CD8-positive, alpha-beta memory T cell (primary cell): ENCODE measurements at regions not wholly inside any gene's neighbourhood (a gene's known extent, or its start where the extent isn't known, plus 50 kb on each side); places are given as distances from the start of the nearest gene placed in this dataset.

Experiments
- CTCF ChIA-PET: fragments of 350-600 bp; sonication (Branson Sonifier 250); formaldehyde crosslinking; loops from one replicate; lab custom pipeline; 2021; ENCODE audit warnings: antibody characterized with exemption; lab: Charles Lee
- POLR2A ChIA-PET: fragments of 350-600 bp; sonication (Branson Sonifier 250); formaldehyde crosslinking; loops from one replicate; lab custom pipeline; 2021; ENCODE audit warnings: antibody characterized with exemption; lab: Charles Lee
- DNase-seq, 5 donors: peaks; one replicate each; pipeline versions ENCODE4 v3.0.0 to v3.0.0-alpha.2; 2020 to 2022; ENCODE audit warnings: mixed read lengths in 1 of 5
- H3K27ac ChIP-seq: one replicate; pipeline ENCODE4 v1.7.0; 2013; ENCODE audit warnings: low read depth, mild to moderate bottlenecking, low read length, moderate library complexity
- H3K27me3 ChIP-seq: 2 replicates; pipeline ENCODE4 v1.7.0; 2013; ENCODE audit warnings: low read length, mild to moderate bottlenecking; ENCODE audit not compliant: insufficient read depth, poor library complexity, severe bottlenecking
- H3K36me3 ChIP-seq: 2 replicates; pipeline ENCODE4 v1.7.0; 2013; ENCODE audit warnings: mild to moderate bottlenecking, low read length, moderate library complexity; ENCODE audit not compliant: insufficient read depth
- H3K4me1 ChIP-seq: 2 replicates; pipeline ENCODE4 v1.7.0; 2013; ENCODE audit warnings: mild to moderate bottlenecking, low read length, moderate library complexity; ENCODE audit not compliant: insufficient read depth
- H3K4me3 ChIP-seq: 2 replicates; pipeline ENCODE4 v1.7.0; 2013; ENCODE audit warnings: mild to moderate bottlenecking, low read length
- H3K9me3 ChIP-seq: 2 replicates; pipeline ENCODE4 v1.7.0; 2013; ENCODE audit warnings: mild to moderate bottlenecking, low read length
- H3K27ac Mint-ChIP-seq, 8 donors: one replicate each; pipeline ENCODE4 v1.8.0; 2020 to 2021; ENCODE audit warnings: mixed read lengths in 8 of 8, mild to moderate bottlenecking in 6 of 8, inconsistent platforms in 3 of 8, moderate library complexity in 3 of 8
- H3K27me3 Mint-ChIP-seq, 2 donors: one replicate each; pipeline ENCODE4 v1.8.0; 2020 to 2021; ENCODE audit warnings: mixed read lengths in 2 of 2, mild to moderate bottlenecking in 1 of 2, moderate library complexity in 1 of 2
- H3K36me3 Mint-ChIP-seq, 3 donors: one replicate each; pipeline ENCODE4 v1.8.0; 2020 to 2021; ENCODE audit warnings: mixed read lengths in 3 of 3, inconsistent platforms in 1 of 3, mild to moderate bottlenecking in 1 of 3
- H3K4me1 Mint-ChIP-seq, 3 donors: one replicate each; pipeline ENCODE4 v1.8.0; 2020 to 2021; ENCODE audit warnings: mixed read lengths in 3 of 3, inconsistent platforms in 1 of 3, mild to moderate bottlenecking in 1 of 3
- H3K4me3 Mint-ChIP-seq, 7 donors: one replicate each; pipeline ENCODE4 v1.8.0; 2020 to 2021; ENCODE audit warnings: mixed read lengths in 7 of 7, mild to moderate bottlenecking in 6 of 7, moderate library complexity in 4 of 7, inconsistent platforms in 2 of 7
- H3K9me3 Mint-ChIP-seq, 5 donors: one replicate each; pipeline ENCODE4 v1.8.0; 2020 to 2022; ENCODE audit warnings: mixed read lengths in 5 of 5, mild to moderate bottlenecking in 3 of 5, moderate library complexity in 2 of 5, inconsistent platforms in 1 of 5

DNA sequence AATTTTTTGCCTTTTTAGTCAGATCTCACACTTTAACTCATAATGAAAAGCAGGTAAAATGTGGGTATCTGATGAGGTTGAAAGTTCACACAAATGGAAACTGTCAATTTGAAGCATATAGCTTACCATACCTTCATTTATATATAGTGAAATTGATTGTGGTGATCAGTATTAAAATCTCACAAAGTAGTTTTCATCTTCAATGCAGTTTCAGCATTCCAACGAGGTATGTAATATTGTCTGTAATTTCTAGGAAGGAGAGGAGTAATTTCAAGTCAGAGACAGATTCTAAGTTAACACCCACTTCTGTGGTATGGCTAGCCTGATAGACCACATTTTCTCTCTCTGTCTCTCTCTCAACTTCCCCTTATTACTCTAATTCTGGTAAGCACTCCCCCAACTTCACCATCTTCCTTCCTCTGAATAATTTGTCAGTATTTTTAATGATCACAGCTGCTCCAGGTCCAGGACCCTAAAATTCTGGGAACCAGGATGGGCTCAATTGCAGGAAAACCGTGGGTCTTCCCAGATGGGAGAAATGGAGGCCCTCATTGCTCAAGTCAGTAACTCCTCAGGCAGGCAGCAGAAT lies 455.7 kb downstream of the FGF9 start:
- ChIA-PET POLR2A (no interaction called here), CTCF (no interaction called here)
- no peaks in the 10 kb centered on the region for H3K36me3 ChIP-seq
- Mint-ChIP-seq H3K36me3 (peaks cover 0 to 11% (median 3%) of the 10 kb centered on the region in 3 donors), H3K27ac (peak overlapping the region in 6 of 8 donors; percentile 14 to 67 (median 45)), H3K9me3 (peaks cover 0 to 7% (median 3%) of the 10 kb centered on the region in 5 donors), H3K27me3 (peaks cover 0 to 4% of the 10 kb centered on the region in 2 donors), H3K4me1 (peaks cover 19 to 47% (median 41%) of the 10 kb centered on the region in 3 donors), H3K4me3 (no peak overlapping the region)
- no peak for DNase-seq
- H3K27me3 ChIP-seq, result no peaks in the 10 kb centered on the region
- no peaks in the 10 kb centered on the region for H3K9me3 ChIP-seq
- no peaks in the 10 kb centered on the region for H3K4me1 ChIP-seq
- no peak overlapping the region for H3K27ac ChIP-seq
- no peak overlapping the region for H3K4me3 ChIP-seq

GRCh38 chr13:22127277-22128164 lies 456.6 kb downstream of the FGF9 start:
- DNase-seq, result no peak
- H3K9me3 ChIP-seq, result no peaks in the 10 kb centered on the region
- H3K36me3 ChIP-seq, result no peaks in the 10 kb centered on the region
- ChIA-PET POLR2A (no interaction called here), CTCF (no interaction called here)
- H3K27me3 ChIP-seq, result no peaks in the 10 kb centered on the region
- H3K36me3 Mint-ChIP-seq, result peaks cover 0 to 11% (median 3%) of the 10 kb centered on the region in 3 donors
- no peak overlapping the region for H3K27ac ChIP-seq
- peaks cover 0 to 4% of the 10 kb centered on the region in 2 donors for H3K27me3 Mint-ChIP-seq
- H3K4me1 Mint-ChIP-seq, result peaks cover 19 to 47% (median 41%) of the 10 kb centered on the region in 3 donors
- H3K4me3 ChIP-seq, result no peak overlapping the region
- no peak overlapping the region for H3K4me3 Mint-ChIP-seq
- H3K27ac Mint-ChIP-seq, result peak overlapping the region in 3 of 8 donors; percentile 3 to 36 (median 33)
- no peaks in the 10 kb centered on the region for H3K4me1 ChIP-seq
- H3K9me3 Mint-ChIP-seq, result peaks cover 0 to 7% (median 3%) of the 10 kb centered on the region in 5 donors

DNA sequence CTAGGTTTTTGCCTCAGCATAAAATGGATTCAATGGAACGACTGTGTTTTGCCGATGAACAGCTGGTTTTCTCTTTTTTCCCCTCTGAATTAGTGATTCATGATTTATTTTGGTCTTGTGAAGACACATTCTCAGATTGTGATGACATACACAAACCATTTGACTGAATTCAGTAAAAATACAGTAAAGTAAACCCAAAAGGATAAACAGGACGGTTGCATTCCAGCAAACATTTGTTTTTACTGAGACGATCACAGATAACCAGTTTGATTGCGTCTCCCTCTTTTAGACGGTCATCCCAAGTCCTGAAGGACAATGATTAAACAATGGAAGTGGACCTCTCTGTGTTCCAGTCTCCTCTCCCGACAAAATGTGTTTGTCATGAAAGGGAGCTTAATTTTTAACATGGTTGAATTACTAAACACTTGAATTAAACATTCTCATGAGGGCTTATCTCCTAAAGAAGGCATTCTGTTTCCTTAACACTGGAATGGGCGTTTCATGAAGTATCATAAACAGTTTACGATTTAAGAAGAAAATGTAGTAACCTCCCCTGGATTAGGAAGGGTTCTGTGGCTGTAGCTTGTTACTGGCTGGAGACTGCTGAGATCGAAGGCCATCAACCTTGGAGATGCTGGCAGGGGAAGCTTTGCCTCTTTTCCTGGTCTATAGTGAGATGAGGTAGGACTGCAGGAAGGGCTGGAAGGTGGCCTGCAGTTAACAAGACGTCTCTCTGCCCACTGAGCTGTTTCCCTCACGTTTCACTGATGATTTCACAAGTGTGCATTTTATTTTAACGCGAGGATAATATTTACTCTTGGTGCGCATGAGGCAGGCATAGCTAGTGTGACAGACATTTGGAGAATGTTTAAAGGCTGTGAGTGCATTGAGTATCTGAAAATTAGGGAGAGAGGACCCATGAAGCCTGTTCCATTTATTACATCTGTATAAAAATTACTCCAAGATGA lies 457.9 kb downstream of the FGF9 start:
- CTCF ChIA-PET, result interaction anchor here (1.5 kb wide), 1 partner anchor 8 kb away, joined by 3 read pairs; no protein-coding TSS in a partner anchor
- H3K4me1 Mint-ChIP-seq, result peaks cover 19 to 47% (median 41%) of the 10 kb centered on the region in 3 donors
- peaks cover 0 to 4% of the 10 kb centered on the region in 2 donors for H3K27me3 Mint-ChIP-seq
- Histone ChIP-seq H3K4me1 (no peaks in the 10 kb centered on the region), H3K9me3 (no peaks in the 10 kb centered on the region), H3K4me3 (no peak overlapping the region), H3K27ac (no peak overlapping the region), H3K27me3 (no peaks in the 10 kb centered on the region), H3K36me3 (no peaks in the 10 kb centered on the region)
- peak overlapping the region in 1 of 8 donors; percentile 72 for H3K27ac Mint-ChIP-seq
- peaks cover 0 to 7% (median 3%) of the 10 kb centered on the region in 5 donors for H3K9me3 Mint-ChIP-seq
- peaks cover 0 to 11% (median 3%) of the 10 kb centered on the region in 3 donors for H3K36me3 Mint-ChIP-seq
- H3K4me3 Mint-ChIP-seq, result no peak overlapping the region
- DNase-seq, result no peak
- POLR2A ChIA-PET, result no interaction called here

GRCh38 chr13:22130254-22130653 lies 459.4 kb downstream of the FGF9 start:
- Mint-ChIP-seq H3K36me3 (peaks cover 0 to 11% (median 2%) of the 10 kb centered on the region in 3 donors), H3K9me3 (peaks cover 0 to 7% (median 3%) of the 10 kb centered on the region in 5 donors), H3K27me3 (peaks cover 0 to 4% of the 10 kb centered on the region in 2 donors), H3K4me1 (peaks cover 19 to 37% (median 30%) of the 10 kb centered on the region in 3 donors), H3K4me3 (no peak overlapping the region), H3K27ac (peak overlapping the region in 1 of 8 donors; percentile 14)
- CTCF ChIA-PET, result no interaction called here
- DNase-seq, result no peak
- Histone ChIP-seq H3K27ac (no peak overlapping the region), H3K4me3 (no peak overlapping the region), H3K27me3 (no peaks in the 10 kb centered on the region), H3K9me3 (no peaks in the 10 kb centered on the region), H3K4me1 (no peaks in the 10 kb centered on the region), H3K36me3 (no peaks in the 10 kb centered on the region)
- POLR2A ChIA-PET, result no interaction called here

DNA sequence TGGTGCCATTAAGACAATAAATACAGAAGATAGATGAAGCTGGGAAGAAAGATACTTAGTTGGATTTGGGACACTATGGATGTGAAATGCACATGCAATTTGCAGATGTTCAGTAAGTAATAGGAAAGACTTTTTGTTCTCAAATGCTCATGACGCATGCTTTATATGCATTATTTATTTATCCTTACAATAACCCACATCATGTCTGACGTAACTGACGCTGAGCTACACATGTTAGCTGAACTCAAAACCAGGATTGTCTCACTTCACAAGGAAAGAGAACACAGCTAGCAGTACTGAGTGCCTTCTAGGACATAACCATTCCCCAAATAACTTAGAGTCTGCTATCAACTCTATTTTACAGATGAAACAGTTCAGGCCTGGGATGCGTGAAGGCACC lies 463.4 kb downstream of the FGF9 start:
- no peak for DNase-seq
- Mint-ChIP-seq H3K27ac (no peak overlapping the region), H3K9me3 (peaks cover 0 to 3% (median 3%) of the 10 kb centered on the region in 5 donors), H3K36me3 (peaks cover 0 to 5% (median 0%) of the 10 kb centered on the region in 3 donors), H3K27me3 (no peaks in the 10 kb centered on the region), H3K4me3 (no peak overlapping the region), H3K4me1 (peaks cover 6 to 47% (median 22%) of the 10 kb centered on the region in 3 donors)
- Histone ChIP-seq H3K36me3 (no peaks in the 10 kb centered on the region), H3K4me1 (no peaks in the 10 kb centered on the region), H3K27me3 (no peaks in the 10 kb centered on the region), H3K9me3 (no peaks in the 10 kb centered on the region), H3K27ac (no peak overlapping the region), H3K4me3 (no peak overlapping the region)
- CTCF ChIA-PET, result no interaction called here
- POLR2A ChIA-PET, result no interaction called here

DNA sequence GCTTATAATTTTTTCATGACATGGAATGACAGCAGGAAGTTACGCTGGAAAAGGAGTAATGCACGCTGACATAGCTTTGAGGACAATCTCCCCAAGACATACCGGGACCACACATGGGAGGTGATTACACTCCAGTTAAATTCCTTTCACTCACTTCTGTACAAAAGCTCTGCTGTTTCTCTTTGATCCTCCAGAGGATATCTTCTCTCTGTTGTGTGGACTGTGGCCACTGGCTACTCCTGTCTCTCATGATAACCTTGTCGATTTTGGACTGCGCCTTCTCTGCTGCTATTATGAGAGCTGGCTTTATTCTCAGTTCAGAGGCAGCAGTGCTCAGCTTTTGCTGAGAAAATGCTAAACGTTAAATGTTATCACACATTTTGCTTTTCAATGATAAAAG lies 464.6 kb downstream of the FGF9 start:
- no peaks in the 10 kb centered on the region for H3K36me3 Mint-ChIP-seq

GRCh38 chr13:22137361-22138050 lies 466.6 kb downstream of the FGF9 start:
- H3K36me3 ChIP-seq, result no peaks in the 10 kb centered on the region
- no peak overlapping the region for H3K27ac ChIP-seq
- ChIA-PET CTCF (interaction anchor here (0.6 kb wide), 1 partner anchor 142 kb away, joined by 3 read pairs; no protein-coding TSS in a partner anchor), POLR2A (no interaction called here)
- Mint-ChIP-seq H3K4me1 (peaks cover 10 to 70% (median 40%) of the 10 kb centered on the region in 3 donors), H3K4me3 (no peak overlapping the region), H3K27me3 (peaks cover 0 to under 1% of the 10 kb centered on the region in 2 donors), H3K9me3 (no peaks in the 10 kb centered on the region), H3K36me3 (no peaks in the 10 kb centered on the region), H3K27ac (peak overlapping the region in 1 of 8 donors; percentile 52)
- no peak overlapping the region for H3K4me3 ChIP-seq
- H3K9me3 ChIP-seq, result no peaks in the 10 kb centered on the region
- no peaks in the 10 kb centered on the region for H3K4me1 ChIP-seq
- DNase-seq, result no peak
- no peaks in the 10 kb centered on the region for H3K27me3 ChIP-seq

More for the DNA sequence above, 464.6 kb downstream of the FGF9 start:
- no peaks in the 10 kb centered on the region for H3K27me3 ChIP-seq
- Mint-ChIP-seq H3K4me3 (no peak overlapping the region), H3K9me3 (no peaks in the 10 kb centered on the region), H3K27me3 (no peaks in the 10 kb centered on the region), H3K27ac (no peak overlapping the region), H3K4me1 (peaks cover 6 to 51% (median 27%) of the 10 kb centered on the region in 3 donors)
- no peak overlapping the region for H3K4me3 ChIP-seq
- ChIA-PET POLR2A (no interaction called here), CTCF (no interaction called here)
- no peaks in the 10 kb centered on the region for H3K9me3 ChIP-seq
- H3K4me1 ChIP-seq, result no peaks in the 10 kb centered on the region
- no peak overlapping the region for H3K27ac ChIP-seq
- H3K36me3 ChIP-seq, result no peaks in the 10 kb centered on the region
- DNase-seq, result no peak
